GM19328 (cell line): ENCODE measurements at regions not wholly inside any gene's neighbourhood (a gene's known extent, or its start where the extent isn't known, plus 50 kb on each side); places are given as distances from the start of the nearest gene placed in this dataset.
"Not testable (repeated sequence)": the region's sequence is repeated elsewhere in the genome, so short reads cannot be mapped to it uniquely, and the experiment has no call there.

Experiments used
- ATAC-seq: cut with Tn5 transposase; IDR thresholded peaks from one replicate; pipeline ENCODE4 v1.9.1; 2021; ENCODE audit warnings: mild to moderate bottlenecking, moderate library complexity; ENCODE audit not compliant: unreplicated experiment

GRCh38 chr1:82373710-82374109 is 573.0 kb downstream of the ADGRL2 start:
- no peak for ATAC-seq

DNA sequence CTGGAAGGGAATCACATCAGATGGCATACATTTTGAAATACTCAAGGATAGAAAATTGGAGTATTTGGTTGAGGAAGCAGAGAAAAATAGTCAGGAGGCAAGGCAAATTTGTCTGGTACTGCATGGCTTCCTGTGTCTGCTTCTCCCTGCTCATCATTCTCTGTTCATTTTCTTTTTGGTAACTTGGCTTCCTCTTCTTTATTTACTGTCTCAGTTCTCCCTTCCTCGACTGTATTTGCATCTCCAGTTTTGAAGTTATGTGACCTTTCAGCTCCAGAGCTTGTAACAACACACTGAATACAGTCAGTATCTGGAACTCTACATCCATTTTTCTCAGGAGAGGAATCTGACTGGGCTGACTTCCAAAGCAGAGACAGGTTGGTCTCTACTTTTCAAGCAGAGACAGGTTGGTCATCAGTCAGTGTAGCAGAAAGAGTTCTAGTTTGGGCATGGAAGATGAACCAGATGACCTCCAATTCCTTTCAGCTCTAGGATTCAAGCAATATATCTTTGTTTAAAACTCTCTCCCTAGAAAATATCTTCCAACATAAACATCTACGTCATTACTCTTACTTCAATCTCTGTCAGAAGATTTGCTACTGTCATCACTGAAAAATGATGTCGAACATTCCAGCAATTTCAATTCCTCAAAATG is 571.2 kb downstream of the ADGRL2 start:
- no peak for ATAC-seq

- ATAC-seq = no peak
Measured at GRCh38 chr1:82367456-82367855, 566.7 kb downstream of the ADGRL2 start.

DNA sequence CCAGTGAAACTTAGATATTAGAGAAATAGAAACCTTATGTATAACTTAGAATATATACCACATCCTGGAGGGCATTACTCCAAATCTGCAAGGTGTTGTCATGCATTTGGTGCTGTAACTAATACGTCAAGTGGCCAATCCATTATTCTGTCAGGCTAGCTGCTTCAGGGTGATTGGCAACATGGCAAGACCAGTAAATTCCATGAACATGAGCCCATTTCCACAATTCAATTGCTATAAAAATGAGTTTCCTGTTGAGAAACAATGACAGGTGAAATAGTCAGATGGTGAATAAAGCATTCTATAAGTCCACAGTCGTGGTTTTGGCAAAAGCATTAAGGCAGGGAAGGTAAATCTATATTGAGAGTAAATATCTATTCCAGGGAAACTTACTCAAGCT is 566.0 kb downstream of the ADGRL2 start:
- ATAC-seq = no peak

DNA sequence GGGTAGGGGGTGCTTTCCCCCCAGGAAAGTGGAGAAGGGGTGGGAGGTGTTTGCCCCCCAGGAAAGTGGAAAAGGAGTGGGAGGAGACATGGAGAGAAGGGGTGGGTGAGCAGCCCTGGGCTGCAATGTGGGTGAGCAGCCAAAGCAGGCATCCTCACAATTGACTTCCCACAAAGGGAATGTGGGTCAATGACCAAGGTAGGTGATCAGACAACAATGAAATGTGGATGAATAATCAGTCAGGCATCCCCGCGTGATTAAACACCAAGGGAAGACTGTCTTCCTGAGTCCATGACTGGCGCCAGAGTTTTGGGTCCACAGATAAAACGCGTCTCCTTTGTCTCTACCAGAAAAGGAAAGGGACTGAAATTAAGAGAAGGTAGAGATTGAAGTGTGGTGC is 558.8 kb downstream of the ADGRL2 start:
- not testable (repeated sequence) for ATAC-seq

DNA sequence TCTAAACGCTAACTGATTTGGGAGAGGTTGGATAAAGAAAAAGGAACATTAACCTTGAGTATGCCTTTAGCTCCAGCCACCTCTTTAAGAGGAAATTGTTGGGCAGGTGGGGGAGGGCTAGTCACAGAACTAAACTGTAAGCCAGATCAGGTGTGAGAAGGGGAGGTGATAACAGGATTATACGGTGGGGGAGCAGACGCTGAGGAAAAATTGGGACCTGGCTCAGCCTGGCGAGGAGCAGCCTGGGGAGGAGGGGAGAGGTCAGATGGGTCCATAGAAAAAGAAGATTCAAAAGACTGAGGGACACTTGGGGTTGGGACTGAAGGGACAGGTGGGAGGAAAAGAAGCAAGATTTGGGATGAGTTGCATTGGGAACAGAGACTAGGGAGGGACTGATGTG is 558.0 kb downstream of the ADGRL2 start:
- not testable (repeated sequence) for ATAC-seq

DNA sequence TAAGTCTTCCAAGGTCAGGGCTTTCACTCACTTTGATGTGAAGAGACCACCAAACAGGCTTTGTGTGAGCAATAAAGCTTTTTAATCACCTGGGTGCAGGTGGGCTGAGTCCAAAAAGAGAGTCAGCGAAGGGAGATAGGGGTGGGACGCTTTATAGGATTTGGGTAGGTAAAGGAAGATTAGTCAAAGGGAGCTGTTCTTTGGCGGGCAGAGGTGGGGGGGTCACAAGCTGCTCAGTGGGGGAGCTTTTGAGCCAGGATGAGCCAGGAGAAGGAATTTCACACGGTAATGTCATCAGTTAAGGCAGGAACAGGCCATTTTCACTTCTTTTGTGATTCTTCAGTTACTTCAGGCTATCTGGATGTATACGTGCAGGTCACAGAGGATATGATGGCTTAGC is 553.8 kb downstream of the ADGRL2 start:
- ATAC-seq = not testable (repeated sequence)

DNA sequence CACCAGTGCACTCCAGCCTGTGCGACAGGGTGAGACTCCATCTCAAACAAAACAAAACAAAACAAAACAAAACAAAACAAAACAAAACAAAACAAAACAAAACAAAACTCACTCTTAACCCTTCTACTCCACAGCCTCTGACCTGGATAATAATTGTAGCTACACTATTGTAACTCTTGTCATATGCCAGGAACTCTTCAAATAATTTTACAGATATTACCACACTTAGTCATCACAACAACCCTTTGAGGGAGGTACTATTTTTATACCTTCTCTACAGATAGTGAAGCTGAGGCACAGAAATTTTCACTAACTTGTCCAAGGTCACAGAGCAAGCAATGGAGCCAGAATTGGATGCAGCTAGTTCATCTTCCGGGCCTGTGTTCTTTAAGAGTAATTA is 547.8 kb downstream of the ADGRL2 start:
- no peak for ATAC-seq

GRCh38 chr1:82346141-82346540 is 545.4 kb downstream of the ADGRL2 start:
- ATAC-seq = no peak

DNA sequence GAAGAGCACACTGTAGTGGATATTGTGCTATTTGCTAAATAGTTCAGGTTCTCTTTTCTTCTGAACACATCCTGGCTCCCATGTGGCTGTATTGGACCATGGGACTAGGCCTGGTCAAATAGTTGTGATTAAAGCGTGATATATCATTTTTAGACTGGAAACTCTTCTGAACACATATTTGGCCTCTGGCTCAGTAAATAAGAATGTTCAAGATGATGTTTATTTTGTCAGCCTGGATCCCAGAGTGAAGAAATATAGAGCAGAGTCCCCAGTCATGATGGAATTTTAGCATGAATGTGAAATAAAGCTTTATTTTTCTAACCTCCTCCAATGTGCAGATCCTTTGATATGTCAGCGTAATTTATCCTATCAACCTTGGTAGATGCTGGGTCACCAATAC is 542.6 kb downstream of the ADGRL2 start:
- ATAC-seq = no peak

GRCh38 chr1:82337635-82338034 is 536.9 kb downstream of the ADGRL2 start:
- no peak for ATAC-seq

DNA sequence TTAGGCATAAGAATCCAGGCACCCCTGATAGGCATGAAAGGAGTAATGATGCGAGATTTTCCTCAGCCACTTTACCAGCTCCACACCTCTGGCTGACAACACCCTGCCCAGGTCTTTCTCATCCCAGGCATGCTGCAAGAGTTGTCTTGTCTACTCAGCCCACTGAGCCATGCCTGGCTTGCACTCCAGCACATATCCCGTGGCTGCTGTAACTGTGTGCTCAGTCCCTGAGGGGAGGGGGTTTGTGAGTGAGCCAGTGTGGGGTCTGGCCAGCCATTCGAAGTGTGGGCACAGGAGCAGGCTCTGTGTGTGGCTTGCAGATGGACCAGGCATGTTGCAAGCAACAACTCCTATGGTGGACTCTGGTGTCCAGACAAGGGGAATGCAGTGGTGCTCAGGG is 529.6 kb downstream of the ADGRL2 start:
- no peak for ATAC-seq

DNA sequence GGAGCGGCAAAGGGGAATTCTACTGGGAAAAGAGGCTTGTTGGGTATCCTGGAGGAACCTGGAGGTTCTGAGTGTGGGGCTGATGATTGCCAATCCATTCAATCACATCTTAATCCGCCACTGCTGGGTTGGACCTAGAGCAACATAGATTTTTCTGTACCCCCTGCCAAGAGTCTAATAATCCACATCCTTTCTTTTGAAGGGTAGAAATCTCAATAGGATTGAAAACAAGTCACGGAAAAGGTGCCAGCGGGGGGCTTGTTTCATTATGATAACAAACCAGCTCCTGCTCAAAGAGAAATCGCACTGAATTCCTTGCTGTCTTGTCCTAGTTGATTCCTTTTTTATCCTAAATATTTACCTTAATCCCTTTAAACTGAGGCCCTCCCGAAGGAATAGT is 528.5 kb downstream of the ADGRL2 start:
- no peak for ATAC-seq

GRCh38 chr1:82323144-82323841 is 522.6 kb downstream of the ADGRL2 start:
- no peak for ATAC-seq

GRCh38 chr1:82321794-82322193 is 521.1 kb downstream of the ADGRL2 start:
- ATAC-seq = no peak

- no peak for ATAC-seq
Measured at GRCh38 chr1:82319546-82319945, 518.8 kb downstream of the ADGRL2 start.

GRCh38 chr1:82318921-82319320 is 518.2 kb downstream of the ADGRL2 start:
- no peak for ATAC-seq

GRCh38 chr1:82318265-82318664 is 517.5 kb downstream of the ADGRL2 start:
- no peak for ATAC-seq

- ATAC-seq = no peak
Measured at GRCh38 chr1:82317671-82318070, 516.9 kb downstream of the ADGRL2 start.

DNA sequence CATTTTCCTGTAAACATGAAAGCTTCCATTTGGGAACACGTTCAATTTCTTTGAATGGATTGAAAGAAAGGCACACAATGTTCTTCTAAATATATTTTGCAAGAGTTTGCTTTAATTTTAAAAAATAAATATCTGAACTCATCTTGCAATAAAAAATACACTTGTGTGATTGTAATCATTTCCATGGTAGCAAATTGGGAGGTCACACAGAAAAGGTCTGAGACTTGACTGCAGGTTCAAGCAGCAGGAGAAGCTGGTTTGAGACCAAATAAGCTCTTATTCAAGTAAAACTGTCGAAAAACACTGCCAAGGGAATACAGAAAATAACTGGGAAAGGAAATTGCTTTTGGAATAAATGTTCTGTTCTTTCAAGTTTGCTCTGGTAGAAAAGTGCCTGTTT is 498.9 kb downstream of the ADGRL2 start:
- ATAC-seq = no peak

GRCh38 chr1:82299056-82299455 is 498.3 kb downstream of the ADGRL2 start:
- ATAC-seq = no peak

- ATAC-seq = no peak
Measured at GRCh38 chr1:82297139-82297896, 496.6 kb downstream of the ADGRL2 start.
